ENCODE measurements at regions not wholly inside any gene's neighbourhood (a gene's known extent, or its start where the extent isn't known, plus 50 kb on each side); places are given as distances from the start of the nearest gene placed in this dataset.

DNA sequence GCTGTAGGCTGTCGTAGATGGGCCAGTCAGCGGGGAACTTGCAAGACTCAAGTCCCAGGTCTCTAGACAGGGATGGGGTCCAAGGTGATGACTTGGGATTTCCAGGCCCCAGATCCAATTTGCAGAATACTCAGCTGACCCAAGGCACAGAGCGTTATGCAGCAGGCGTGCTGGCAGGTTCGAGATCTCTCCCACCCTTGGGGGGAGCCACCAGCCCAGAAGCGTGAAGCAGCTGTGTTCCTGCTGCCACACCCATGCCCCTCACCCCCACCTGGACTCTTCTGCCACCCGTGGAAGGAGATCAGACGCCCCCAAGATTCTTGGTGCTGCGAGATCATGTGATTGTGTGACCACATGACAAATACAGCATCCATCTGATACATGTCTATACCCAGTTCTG lies 142.6 kb downstream of the BRD1 start:
- TF ChIP-seq, protein P1, sequence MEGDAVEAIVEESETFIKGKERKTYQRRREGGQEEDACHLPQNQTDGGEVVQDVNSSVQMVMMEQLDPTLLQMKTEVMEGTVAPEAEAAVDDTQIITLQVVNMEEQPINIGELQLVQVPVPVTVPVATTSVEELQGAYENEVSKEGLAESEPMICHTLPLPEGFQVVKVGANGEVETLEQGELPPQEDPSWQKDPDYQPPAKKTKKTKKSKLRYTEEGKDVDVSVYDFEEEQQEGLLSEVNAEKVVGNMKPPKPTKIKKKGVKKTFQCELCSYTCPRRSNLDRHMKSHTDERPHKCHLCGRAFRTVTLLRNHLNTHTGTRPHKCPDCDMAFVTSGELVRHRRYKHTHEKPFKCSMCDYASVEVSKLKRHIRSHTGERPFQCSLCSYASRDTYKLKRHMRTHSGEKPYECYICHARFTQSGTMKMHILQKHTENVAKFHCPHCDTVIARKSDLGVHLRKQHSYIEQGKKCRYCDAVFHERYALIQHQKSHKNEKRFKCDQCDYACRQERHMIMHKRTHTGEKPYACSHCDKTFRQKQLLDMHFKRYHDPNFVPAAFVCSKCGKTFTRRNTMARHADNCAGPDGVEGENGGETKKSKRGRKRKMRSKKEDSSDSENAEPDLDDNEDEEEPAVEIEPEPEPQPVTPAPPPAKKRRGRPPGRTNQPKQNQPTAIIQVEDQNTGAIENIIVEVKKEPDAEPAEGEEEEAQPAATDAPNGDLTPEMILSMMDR (IDR thresholded peaks at IDR 0.05 in 2 of 3, conservative IDR thresholded peaks at IDR 0.05 in 1 of 3; ENCODE audit: borderline replicate concordance in 1 of 3, insufficient read depth in 1 of 3, low read depth in 2 of 3, low read length in 2 of 3): no peak
- TF ChIP-seq POLR2A (IDR thresholded peaks at IDR 0.05; ENCODE audit: borderline replicate concordance, extremely low read depth, insufficient read depth, insufficient read length): no peak
- TF ChIP-seq SP1 (IDR thresholded peaks at IDR 0.05; ENCODE audit: low read depth): no peak
- no peak for TF ChIP-seq ELF1 (IDR thresholded peaks at IDR 0.05; ENCODE audit: borderline replicate concordance, low read depth)
- TF ChIP-seq, protein P2, sequence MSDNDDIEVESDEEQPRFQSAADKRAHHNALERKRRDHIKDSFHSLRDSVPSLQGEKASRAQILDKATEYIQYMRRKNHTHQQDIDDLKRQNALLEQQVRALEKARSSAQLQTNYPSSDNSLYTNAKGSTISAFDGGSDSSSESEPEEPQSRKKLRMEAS (IDR thresholded peaks at IDR 0.05): no peak
- no peak for TF ChIP-seq YY1 (IDR thresholded peaks at IDR 0.05; ENCODE audit: extremely low read depth, insufficient replicate concordance, low read depth, low read length)
- TF ChIP-seq POLR2AphosphoS5 (IDR thresholded peaks at IDR 0.05; ENCODE audit: low read depth, low read length): no peak
- no peak for TF ChIP-seq FOSL1 (IDR thresholded peaks at IDR 0.05; ENCODE audit: low read depth)
- no peak for TF ChIP-seq EZH2phosphoT487 (IDR thresholded peaks at IDR 0.05; ENCODE audit: borderline replicate concordance)
- TF ChIP-seq RAD21 (IDR thresholded peaks at IDR 0.05; ENCODE audit: low read depth): no peak
- TF ChIP-seq, protein P3, sequence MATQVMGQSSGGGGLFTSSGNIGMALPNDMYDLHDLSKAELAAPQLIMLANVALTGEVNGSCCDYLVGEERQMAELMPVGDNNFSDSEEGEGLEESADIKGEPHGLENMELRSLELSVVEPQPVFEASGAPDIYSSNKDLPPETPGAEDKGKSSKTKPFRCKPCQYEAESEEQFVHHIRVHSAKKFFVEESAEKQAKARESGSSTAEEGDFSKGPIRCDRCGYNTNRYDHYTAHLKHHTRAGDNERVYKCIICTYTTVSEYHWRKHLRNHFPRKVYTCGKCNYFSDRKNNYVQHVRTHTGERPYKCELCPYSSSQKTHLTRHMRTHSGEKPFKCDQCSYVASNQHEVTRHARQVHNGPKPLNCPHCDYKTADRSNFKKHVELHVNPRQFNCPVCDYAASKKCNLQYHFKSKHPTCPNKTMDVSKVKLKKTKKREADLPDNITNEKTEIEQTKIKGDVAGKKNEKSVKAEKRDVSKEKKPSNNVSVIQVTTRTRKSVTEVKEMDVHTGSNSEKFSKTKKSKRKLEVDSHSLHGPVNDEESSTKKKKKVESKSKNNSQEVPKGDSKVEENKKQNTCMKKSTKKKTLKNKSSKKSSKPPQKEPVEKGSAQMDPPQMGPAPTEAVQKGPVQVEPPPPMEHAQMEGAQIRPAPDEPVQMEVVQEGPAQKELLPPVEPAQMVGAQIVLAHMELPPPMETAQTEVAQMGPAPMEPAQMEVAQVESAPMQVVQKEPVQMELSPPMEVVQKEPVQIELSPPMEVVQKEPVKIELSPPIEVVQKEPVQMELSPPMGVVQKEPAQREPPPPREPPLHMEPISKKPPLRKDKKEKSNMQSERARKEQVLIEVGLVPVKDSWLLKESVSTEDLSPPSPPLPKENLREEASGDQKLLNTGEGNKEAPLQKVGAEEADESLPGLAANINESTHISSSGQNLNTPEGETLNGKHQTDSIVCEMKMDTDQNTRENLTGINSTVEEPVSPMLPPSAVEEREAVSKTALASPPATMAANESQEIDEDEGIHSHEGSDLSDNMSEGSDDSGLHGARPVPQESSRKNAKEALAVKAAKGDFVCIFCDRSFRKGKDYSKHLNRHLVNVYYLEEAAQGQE (IDR thresholded peaks at IDR 0.05; ENCODE audit: low read depth): no peak
